ENCODE measurements at regions not wholly inside any gene's neighbourhood (a gene's known extent, or its start where the extent isn't known, plus 50 kb on each side); places are given as distances from the start of the nearest gene placed in this dataset.

DNA sequence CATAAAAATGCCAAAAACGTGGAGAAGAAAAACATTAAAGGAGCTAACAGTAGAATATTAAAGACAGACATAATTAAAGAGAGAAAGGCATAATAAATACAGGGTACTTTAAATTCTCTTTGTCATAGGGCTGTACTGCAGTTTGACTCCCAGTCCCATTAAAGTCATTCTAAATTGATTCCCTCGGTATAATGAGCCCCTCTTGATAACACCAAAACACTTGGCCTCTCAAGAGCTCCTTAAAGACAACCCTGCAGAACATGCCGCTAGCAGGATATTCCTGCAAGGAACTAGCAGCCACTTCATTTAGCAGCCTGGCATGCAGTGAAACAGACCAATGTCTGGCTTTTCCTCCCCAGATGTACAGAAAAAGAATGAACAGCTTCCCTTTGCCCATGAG lies 273.8 kb upstream of the ESRRG start:
- TF ChIP-seq SIN3A (IDR thresholded peaks at IDR 0.05; ENCODE audit: borderline replicate concordance, insufficient read depth, low read length) (no peak), REST (IDR thresholded peaks at IDR 0.05; ENCODE audit: insufficient read depth in 1 of 2, low read depth in 2 of 2, low read length in 2 of 2) (no peak), FOXP2 (optimal IDR thresholded peaks at IDR 0.05; ENCODE audit: borderline replicate concordance, extremely low read depth, extremely low read length, insufficient read depth) (no peak), POLR2AphosphoS5 (IDR thresholded peaks at IDR 0.05; ENCODE audit: low read depth, low read length) (no peak), TAF1 (IDR thresholded peaks at IDR 0.05; ENCODE audit: borderline replicate concordance, insufficient read depth, low read length) (no peak)

- TF ChIP-seq POLR2AphosphoS5 (IDR thresholded peaks at IDR 0.05; ENCODE audit: low read depth, low read length), result no peak
- no peak for TF ChIP-seq REST (IDR thresholded peaks at IDR 0.05; ENCODE audit: insufficient read depth in 1 of 2, low read depth in 2 of 2, low read length in 2 of 2)
- no peak for TF ChIP-seq FOXP2 (optimal IDR thresholded peaks at IDR 0.05; ENCODE audit: borderline replicate concordance, extremely low read depth, extremely low read length, insufficient read depth)
- TF ChIP-seq SIN3A (IDR thresholded peaks at IDR 0.05; ENCODE audit: borderline replicate concordance, insufficient read depth, low read length), result no peak
- no peak for TF ChIP-seq TAF1 (IDR thresholded peaks at IDR 0.05; ENCODE audit: borderline replicate concordance, insufficient read depth, low read length)
These were observed 261.3 kb upstream of the ESRRG start for GRCh38 chr1:216984536-216984935.

DNA sequence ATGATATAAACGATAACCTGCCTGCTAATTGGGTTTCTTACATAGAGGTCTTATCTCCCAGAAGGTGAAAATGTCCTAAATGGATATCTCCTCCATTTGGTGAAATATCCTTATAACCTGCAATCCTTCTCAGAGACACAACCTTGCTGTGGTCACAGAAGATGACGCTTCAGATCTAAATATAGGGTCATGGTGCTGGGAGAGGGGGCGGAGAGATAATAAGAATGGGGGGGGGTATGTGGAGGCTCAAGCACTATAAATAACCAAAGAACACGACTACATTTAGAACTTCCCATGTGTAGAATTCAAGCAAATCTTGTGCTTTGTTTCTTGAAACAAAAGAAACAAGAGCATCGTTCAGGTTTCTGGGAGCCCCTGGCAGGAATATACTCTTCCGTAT lies 260.6 kb upstream of the ESRRG start:
- TF ChIP-seq TAF1 (IDR thresholded peaks at IDR 0.05; ENCODE audit: borderline replicate concordance, insufficient read depth, low read length) (no peak), POLR2AphosphoS5 (IDR thresholded peaks at IDR 0.05; ENCODE audit: low read depth, low read length) (no peak), SIN3A (IDR thresholded peaks at IDR 0.05; ENCODE audit: borderline replicate concordance, insufficient read depth, low read length) (no peak)

GRCh38 chr1:216961516-216961915 lies 238.3 kb upstream of the ESRRG start:
- TF ChIP-seq SIN3A (IDR thresholded peaks at IDR 0.05; ENCODE audit: borderline replicate concordance, insufficient read depth, low read length) (no peak), FOXP2 (optimal IDR thresholded peaks at IDR 0.05; ENCODE audit: borderline replicate concordance, extremely low read depth, extremely low read length, insufficient read depth) (no peak), REST (IDR thresholded peaks at IDR 0.05; ENCODE audit: insufficient read depth in 1 of 2, low read depth in 2 of 2, low read length in 2 of 2) (no peak), TAF1 (IDR thresholded peaks at IDR 0.05; ENCODE audit: borderline replicate concordance, insufficient read depth, low read length) (no peak), POLR2AphosphoS5 (IDR thresholded peaks at IDR 0.05; ENCODE audit: low read depth, low read length) (no peak)

- TF ChIP-seq REST (IDR thresholded peaks at IDR 0.05; ENCODE audit: insufficient read depth in 1 of 2, low read depth in 2 of 2, low read length in 2 of 2) (no peak), FOXP2 (optimal IDR thresholded peaks at IDR 0.05; ENCODE audit: borderline replicate concordance, extremely low read depth, extremely low read length, insufficient read depth) (no peak), POLR2AphosphoS5 (IDR thresholded peaks at IDR 0.05; ENCODE audit: low read depth, low read length) (no peak), SIN3A (IDR thresholded peaks at IDR 0.05; ENCODE audit: borderline replicate concordance, insufficient read depth, low read length) (no peak), TAF1 (IDR thresholded peaks at IDR 0.05; ENCODE audit: borderline replicate concordance, insufficient read depth, low read length) (no peak)
These were observed 237.5 kb upstream of the ESRRG start for GRCh38 chr1:216960716-216961115.

All from PFSK-1 (cell line).